ENCODE measurements at regions not wholly inside any gene's neighbourhood (a gene's known extent, or its start where the extent isn't known, plus 50 kb on each side); places are given as distances from the start of the nearest gene placed in this dataset.

DNA sequence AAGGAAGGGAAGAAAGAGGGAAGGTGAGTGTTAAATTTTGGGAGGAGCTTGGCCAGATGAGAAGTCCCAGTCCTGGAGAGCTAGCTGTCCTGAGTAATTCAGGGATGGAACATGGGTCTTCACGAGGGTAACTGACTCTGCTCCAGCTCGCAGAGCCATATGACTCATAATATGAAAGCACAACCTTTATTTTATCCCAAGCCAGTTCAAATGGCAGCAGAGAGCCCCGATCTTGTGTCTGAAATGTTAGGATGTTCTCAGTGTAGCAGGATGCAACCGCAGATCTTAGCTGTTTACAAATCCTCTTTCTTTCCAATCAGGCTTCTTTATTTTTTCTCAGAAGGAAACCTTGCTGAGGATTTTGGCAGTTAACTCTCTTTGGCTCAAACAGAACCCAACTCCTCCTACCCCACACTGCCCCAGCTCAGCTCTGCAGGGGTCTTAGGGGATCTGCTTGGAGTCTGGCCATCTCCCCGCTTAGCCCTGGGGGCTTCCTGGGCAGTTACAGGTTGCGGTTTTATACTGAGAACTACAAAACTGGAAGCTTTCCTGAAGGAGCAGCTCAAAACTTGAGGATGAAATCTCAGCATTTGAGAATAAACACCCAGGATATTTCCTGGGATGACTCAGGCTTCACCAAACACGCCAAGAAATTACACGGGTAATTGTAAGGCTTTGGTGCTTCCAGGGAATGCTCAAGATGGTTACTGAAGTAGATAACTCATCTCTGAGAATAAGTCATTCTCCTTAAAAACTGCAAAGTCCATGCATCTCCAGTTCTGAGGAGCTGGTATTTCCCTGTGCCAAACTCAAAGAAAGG lies 92.5 kb downstream of the VCPKMT start:
- TF ChIP-seq POLR2A (IDR thresholded peaks at IDR 0.05) = no peak
- TF ChIP-seq POLR2AphosphoS5 (IDR thresholded peaks at IDR 0.05; ENCODE audit: insufficient read depth in 1 of 2, low read depth in 1 of 2) = peak; percentile 22 to 26
- TF ChIP-seq, protein P1, sequence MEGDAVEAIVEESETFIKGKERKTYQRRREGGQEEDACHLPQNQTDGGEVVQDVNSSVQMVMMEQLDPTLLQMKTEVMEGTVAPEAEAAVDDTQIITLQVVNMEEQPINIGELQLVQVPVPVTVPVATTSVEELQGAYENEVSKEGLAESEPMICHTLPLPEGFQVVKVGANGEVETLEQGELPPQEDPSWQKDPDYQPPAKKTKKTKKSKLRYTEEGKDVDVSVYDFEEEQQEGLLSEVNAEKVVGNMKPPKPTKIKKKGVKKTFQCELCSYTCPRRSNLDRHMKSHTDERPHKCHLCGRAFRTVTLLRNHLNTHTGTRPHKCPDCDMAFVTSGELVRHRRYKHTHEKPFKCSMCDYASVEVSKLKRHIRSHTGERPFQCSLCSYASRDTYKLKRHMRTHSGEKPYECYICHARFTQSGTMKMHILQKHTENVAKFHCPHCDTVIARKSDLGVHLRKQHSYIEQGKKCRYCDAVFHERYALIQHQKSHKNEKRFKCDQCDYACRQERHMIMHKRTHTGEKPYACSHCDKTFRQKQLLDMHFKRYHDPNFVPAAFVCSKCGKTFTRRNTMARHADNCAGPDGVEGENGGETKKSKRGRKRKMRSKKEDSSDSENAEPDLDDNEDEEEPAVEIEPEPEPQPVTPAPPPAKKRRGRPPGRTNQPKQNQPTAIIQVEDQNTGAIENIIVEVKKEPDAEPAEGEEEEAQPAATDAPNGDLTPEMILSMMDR (IDR thresholded peaks at IDR 0.05) = no peak
- Histone ChIP-seq H3K27ac (peak overlapping the region; percentile 84), H3K27me3 (no peaks in the 10 kb centered on the region), H3K36me3 (no peaks in the 10 kb centered on the region), H3K4me1 (peaks cover 15% of the 10 kb centered on the region), H3K9me3 (peaks cover 4% of the 10 kb centered on the region), H3K4me3 (peak overlapping the region in 1 of 2 donors; percentile 8)
- no peak for DNase-seq (ENCODE audit: extremely low spot score in 2 of 2)
- intact Hi-C loops (cut with DNase I) = no loop called here

DNA sequence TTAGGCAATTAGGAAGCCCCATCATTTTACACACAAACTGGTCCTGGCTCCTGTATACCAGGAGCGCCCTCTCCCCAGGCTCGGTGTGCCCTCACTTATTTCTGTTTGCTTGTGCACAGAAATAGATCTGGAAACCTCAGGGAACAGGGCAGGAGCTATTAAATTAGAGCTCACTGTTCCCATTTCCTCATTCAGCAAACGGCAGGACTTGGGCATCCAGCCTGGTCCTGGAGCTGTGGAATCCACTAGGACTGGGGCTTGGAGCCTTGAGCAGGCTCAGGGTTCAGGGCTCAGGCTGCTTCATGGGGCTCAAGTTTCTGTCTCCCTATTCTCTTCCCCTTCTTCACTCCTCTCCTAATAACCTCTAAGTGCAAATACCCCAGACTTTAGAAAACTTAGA lies 91.3 kb downstream of the VCPKMT start:
- intact Hi-C loops (cut with DNase I) = no loop called here
- Histone ChIP-seq H3K36me3 (no peaks in the 10 kb centered on the region), H3K27ac (peak overlapping the region; percentile 84), H3K4me1 (peaks cover 11% of the 10 kb centered on the region), H3K4me3 (no peak overlapping the region), H3K9me3 (peaks cover 4% of the 10 kb centered on the region), H3K27me3 (no peaks in the 10 kb centered on the region)
- DNase-seq (ENCODE audit: extremely low spot score in 2 of 2) = no peak
- TF ChIP-seq POLR2A (IDR thresholded peaks at IDR 0.05) = no peak
- TF ChIP-seq POLR2AphosphoS5 (IDR thresholded peaks at IDR 0.05; ENCODE audit: insufficient read depth in 1 of 2, low read depth in 1 of 2) = no peak
- TF ChIP-seq, protein P1 (IDR thresholded peaks at IDR 0.05) = no peak

DNA sequence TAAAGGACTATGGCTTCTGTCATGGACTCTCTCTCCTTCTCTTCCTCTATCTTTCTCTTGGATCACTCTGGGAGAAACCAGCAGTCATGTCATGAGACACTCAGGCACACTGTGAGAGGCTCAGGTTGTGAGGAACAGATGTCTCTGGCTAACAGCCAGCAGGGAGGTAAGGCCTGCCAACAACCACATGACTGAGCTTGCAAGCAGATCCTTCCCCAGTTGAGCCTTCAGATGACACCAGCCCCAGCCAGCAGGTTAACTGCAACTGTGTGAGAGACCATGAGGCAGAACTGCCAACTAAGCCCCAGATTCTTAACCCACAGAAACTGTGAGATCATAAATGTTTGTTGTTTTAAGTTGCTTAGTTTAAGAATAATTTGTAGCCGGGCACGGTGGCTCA lies 90.6 kb downstream of the VCPKMT start:
- TF ChIP-seq POLR2AphosphoS5 (IDR thresholded peaks at IDR 0.05; ENCODE audit: insufficient read depth in 1 of 2, low read depth in 1 of 2) (no peak), POLR2A (IDR thresholded peaks at IDR 0.05) (no peak)
- TF ChIP-seq, protein P1 (IDR thresholded peaks at IDR 0.05) = no peak
- Histone ChIP-seq H3K36me3 (no peaks in the 10 kb centered on the region), H3K4me1 (peaks cover 11% of the 10 kb centered on the region), H3K9me3 (no peaks in the 10 kb centered on the region), H3K27ac (no peak overlapping the region), H3K27me3 (no peaks in the 10 kb centered on the region), H3K4me3 (no peak overlapping the region)
- no peak for DNase-seq (ENCODE audit: extremely low spot score in 2 of 2)
- intact Hi-C loops (cut with DNase I) = no loop called here

DNA sequence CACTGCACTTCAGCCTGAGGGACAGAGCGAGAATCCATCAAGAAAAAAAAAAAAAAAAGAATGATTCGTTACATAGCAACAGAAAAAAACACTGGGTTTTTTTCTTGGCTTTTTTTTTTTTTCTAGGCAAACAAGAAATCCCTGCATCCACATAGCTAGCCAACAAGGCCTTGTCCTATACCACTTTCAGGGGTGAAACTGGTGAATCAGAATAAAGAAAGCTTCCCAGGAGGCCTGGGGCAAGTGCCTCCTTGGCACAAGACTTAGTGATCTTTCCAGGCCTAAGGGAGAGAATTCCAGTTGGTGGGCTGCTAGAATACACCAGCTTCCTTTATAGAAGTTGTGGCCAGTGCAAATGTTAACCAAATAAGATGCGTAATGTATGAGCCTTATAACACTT lies 90.0 kb downstream of the VCPKMT start:
- H3K27ac ChIP-seq = no peak overlapping the region
- H3K9me3 ChIP-seq = no peaks in the 10 kb centered on the region
- intact Hi-C loops (cut with DNase I) = no loop called here
- TF ChIP-seq POLR2AphosphoS5 (IDR thresholded peaks at IDR 0.05; ENCODE audit: insufficient read depth in 1 of 2, low read depth in 1 of 2) = no peak
- TF ChIP-seq, protein P1 (IDR thresholded peaks at IDR 0.05) = no peak
- no peak for TF ChIP-seq POLR2A (IDR thresholded peaks at IDR 0.05)
- peaks cover 11% of the 10 kb centered on the region for H3K4me1 ChIP-seq
- no peak for DNase-seq (ENCODE audit: extremely low spot score in 2 of 2)
- H3K4me3 ChIP-seq = no peak overlapping the region
- no peaks in the 10 kb centered on the region for H3K36me3 ChIP-seq
- H3K27me3 ChIP-seq = no peaks in the 10 kb centered on the region

DNA sequence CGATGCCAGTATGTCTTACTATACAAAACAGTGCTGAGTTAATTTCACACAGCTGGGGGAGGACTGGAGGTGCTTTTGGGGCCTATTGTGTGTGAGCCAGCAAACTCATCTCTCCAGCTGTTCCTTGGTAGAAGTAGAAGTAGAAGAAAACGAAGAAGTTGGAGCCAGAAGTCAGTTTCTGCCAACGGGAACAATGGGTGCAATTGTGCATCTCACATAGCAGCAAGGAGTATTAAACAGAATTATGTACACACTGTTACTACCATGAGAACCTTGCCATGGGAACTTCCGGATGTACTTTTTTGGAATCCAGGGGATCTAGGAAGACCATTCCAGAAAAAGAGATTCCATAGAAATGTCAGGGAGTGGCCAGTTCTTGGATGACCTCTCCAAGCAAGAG lies 88.6 kb downstream of the VCPKMT start:
- no peaks in the 10 kb centered on the region for H3K9me3 ChIP-seq
- no peak overlapping the region for H3K27ac ChIP-seq
- no peak for DNase-seq (ENCODE audit: extremely low spot score in 2 of 2)
- no peak overlapping the region for H3K4me3 ChIP-seq
- no peaks in the 10 kb centered on the region for H3K27me3 ChIP-seq
- TF ChIP-seq, protein P1 (IDR thresholded peaks at IDR 0.05) = no peak
- no peak for TF ChIP-seq POLR2AphosphoS5 (IDR thresholded peaks at IDR 0.05; ENCODE audit: insufficient read depth in 1 of 2, low read depth in 1 of 2)
- no peak for TF ChIP-seq POLR2A (IDR thresholded peaks at IDR 0.05)
- intact Hi-C loops (cut with DNase I) = no loop called here
- H3K36me3 ChIP-seq = no peaks in the 10 kb centered on the region
- H3K4me1 ChIP-seq = peaks cover 11% of the 10 kb centered on the region

Measured in vagina (tissue), 2 donors.